T-helper 9 cell (primary cell): ENCODE measurements at regions not wholly inside any gene's neighbourhood (a gene's known extent, or its start where the extent isn't known, plus 50 kb on each side); places are given as distances from the start of the nearest gene placed in this dataset.
A peak's percentile ranks its signal among the peaks of the same experiment; 100 is the strongest.
"Not testable (repeated sequence)": the region's sequence is repeated elsewhere in the genome, so short reads cannot be mapped to it uniquely, and the experiment has no call there.

Experiments
- DNase-seq: peaks from one replicate; pipeline ENCODE4 v3.0.0-alpha.2; 2020

DNA sequence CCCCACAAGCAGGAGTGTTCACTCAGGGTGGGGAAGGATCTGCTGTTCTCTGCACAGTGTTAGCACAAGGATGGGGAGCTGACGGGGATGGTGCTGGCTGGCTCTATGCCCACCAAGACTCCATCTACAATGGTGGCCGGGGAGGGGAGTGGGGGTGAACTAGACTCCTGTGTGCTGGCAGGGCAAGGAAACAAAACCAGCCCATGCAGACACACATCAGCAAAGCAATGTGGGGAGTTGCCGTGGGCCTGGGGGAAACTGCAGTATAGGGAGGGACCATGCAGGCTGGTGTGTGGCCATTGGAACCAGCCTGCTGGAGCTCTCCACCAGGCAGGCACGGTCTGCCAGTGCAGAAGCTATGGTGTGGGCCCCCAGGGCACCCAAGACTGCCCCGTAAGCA, 195.1 kb downstream of the PWWP3B start:
- DNase-seq = no peak

DNA sequence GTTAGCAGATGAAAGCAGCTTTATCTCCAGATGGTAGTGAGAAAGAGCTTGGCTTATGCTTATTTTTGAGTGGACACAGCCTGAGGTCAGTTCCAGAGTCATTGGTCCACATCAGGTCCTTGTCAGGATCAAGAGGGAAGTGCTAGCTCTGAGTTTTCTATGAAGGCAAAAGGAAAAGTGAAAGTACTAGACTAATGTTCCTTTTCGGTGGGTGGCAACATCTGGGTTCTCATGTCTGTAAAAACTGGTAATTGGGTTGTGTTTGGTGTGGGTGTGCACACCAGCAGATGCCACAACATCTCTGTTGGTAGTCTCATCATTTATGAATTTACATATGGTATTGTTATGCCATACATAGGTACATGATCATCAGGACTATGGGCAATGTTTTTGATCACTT, 210.5 kb downstream of the PWWP3B start:
- DNase-seq = no peak

DNA sequence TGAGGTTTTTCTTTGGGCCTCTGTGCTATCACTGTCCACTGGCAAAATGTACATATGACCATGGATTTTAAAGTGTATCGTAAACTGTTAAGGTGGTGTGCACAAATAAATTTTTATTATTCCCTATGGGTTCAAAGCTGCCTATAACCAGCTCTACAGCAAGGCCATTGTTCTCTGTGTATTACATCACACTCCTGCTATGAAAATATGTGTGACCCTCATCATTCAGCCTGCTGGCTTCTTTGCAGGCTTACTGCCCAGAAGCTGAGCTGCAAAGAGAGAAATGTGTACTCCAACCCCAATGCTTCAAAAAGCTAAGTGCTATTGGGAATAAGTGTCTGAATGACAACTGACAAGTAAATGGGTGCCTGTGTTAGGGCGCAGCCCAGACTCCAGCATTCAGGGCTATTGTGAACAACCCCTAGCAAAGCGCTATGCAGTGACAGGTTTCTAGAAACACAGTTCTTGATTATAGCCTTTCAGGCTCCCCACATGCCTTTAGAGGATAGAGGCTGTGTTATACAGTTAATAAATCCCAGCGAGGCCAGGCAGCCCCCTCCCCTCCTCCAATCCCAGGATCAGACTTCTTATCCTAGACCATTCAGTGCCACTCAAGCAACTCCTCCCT, 220.4 kb upstream of the RADX start:
- no peak for DNase-seq

DNA sequence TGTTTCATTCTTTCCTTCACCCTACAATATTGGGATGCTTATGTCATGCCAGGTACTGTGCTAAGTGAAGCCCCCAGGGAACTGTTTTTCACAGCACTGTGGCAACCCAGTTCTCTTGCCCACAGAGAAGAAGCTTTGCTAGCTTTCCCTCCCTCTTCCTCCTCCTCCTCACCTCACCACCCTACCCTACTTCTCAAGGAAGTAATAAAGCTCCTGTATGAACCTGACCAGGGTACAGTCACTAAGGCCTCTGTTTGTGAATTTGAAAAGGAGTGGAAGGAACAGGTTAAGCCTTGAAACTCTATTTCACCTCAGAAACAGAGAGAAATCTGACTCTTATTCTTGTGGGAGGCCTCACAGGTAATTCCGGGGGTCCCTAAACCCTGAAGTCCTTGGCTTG, 219.4 kb upstream of the RADX start:
- no peak for DNase-seq

DNA sequence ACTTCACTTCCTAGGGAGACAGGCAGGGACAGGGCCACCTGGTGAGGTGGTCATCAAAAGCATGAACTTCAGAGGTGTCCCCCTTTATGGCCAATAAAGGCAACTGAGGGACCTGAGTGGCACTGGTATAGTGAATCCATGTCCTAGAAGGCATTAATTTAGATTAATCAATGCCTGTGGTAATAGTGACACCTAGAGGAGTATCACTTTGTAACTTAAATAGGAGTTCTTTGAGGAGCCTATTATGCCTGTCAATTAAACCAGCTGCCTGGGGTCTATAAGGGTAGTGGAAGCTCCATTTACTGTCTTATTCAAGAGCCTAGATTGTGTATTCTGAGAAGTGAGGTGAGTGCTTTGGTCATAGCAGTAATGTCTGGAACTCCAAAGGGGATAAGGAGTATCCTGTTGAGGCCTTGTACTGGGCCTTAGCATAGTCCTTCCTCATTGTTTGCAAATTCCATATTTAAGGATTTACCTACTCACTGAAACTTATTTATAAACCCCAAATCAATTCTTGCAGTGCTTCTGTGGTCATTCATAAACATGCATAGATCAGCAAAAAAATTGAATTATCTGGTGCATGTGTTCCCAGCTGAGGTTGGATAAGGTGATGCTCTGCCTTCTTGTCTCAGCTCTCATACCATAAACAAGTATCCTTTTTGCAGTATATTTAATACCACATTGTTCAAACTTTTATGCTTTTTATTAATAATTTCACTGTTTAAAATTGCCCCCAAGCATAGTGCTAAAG, 213.8 kb upstream of the RADX start:
- no peak for DNase-seq

DNA sequence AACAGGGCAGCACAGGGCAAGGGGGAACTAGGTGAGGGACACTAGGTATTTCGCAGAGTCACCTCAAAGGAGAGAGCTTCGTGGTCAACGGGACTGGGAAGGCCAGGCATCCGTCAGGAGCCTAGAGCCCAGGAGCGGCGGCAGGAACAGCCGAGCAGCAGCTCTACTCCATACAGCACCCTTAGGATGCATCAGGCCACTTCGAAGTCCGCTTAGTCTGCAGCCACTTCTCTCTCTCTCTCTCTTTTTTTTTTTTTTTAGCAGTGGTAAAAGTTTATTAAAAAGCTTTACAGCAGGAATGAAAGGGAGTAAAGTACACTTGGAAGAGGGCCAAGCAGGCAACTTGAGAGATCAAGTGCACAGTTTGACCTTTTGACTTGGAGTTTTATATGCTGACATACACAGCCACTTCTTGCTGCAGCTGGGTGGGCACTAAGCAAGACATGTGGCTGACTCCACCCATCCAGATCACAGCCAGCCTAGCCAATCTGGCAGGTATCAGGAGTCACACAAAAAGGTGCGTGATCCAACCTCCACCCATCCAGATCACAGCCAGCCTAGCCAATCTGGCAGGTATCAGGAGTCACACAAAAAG, 209.7 kb upstream of the RADX start:
- no peak for DNase-seq

DNA sequence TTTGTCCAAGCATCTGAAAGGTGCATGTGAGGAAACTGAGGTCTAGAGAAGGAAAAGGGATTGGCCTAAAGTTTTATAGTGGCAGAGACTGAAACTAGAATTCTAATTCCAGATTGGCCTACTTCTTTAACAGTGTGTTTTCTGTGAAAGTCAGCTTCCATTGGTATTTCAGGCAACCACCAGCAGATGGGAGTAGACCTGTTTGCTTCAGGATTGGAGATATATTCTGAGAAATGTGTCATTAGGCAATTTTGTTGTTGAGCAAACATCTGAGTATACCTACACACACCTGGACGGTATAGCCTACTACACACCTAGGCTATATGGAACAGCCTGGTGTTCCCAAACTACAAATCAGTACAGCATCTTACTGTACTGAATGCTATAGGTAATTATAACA, 207.3 kb upstream of the RADX start:
- DNase-seq = no peak

DNA sequence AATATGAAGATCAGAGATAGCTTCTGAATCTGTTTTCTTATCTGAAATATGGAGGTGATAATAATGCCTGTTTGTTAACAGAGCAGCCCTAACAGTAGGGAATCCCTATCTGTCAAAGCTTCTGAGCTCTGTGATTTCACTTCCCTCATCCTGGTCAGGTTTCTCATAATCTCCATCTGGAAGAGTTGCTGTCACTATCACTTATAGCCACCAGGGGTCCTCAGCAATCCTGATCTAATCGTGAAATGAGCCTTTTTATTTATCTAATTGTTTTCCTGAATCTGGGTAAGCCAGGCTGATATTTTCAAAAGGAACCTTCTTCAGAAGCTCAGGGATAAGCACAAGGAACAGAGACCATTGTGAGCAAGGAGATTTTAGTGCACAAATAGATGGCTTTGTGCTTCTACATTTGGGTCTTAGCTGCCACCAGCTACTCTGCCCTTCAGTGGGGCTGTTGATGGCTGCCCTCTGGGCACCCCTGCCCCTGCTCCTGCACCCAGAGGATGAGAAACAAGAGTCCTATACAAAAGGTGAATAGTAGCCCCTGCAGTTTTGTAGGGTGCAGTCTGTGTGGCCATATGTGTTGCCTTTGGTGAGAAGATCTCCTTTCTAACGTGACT, 196.4 kb upstream of the RADX start:
- DNase-seq = peak; percentile 1

DNA sequence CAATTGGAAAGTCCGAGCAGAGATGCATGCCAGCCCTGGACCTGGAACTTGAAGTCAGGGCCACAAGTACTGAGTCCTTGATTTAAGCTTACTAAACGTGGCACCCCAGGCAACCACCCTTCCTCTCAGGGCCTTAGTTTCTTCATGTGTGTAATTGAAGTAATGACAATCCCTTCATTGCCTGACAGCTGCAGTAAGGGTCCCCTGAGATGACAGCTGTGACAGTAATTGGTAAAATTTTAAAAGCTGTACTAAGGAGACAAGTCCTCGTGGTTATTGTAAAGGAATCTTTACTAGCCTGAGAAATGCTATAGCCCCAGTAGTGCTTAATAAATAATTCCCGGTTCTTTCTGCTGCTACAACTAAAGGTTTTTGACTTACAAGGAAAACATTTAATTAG, 175.1 kb upstream of the RADX start:
- DNase-seq = no peak

DNA sequence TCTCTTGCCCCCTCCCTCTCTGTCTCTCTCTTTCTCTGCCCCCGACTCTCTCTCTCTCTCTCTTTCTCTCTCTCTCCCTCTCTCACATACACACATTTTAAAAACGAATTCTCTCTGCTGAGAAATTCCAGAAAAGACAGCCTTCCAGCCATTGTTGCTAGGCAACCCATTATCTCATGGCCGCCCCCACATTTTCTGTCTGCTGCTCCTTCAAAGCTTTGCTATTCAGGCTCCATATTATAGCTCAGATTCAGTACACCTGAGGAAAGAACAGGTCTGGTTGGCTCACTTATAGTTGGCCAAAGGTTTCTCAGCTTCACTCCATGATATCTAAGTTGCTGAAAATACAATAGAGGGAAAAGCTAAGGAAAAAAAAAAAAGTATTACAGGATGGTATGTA, 174.4 kb upstream of the RADX start:
- DNase-seq = no peak

DNA sequence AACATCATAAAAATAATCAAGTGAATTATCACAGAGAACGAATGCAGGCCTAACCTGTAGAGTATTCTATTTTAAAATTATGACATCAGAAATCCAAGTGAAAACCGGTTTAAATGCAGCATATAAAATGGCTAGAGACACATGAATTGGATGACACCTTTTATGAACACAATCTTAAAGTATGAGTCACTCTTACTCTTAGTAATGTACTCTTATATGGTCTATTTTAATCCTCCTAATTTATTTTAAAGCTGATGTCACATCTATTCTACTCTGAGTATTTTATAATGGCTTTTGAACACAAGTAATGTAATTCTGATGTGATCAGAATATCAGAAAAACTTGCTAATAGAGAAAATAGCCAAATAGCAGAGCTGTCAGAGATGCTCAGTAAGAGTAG, 161.4 kb upstream of the RADX start:
- DNase-seq = no peak

DNA sequence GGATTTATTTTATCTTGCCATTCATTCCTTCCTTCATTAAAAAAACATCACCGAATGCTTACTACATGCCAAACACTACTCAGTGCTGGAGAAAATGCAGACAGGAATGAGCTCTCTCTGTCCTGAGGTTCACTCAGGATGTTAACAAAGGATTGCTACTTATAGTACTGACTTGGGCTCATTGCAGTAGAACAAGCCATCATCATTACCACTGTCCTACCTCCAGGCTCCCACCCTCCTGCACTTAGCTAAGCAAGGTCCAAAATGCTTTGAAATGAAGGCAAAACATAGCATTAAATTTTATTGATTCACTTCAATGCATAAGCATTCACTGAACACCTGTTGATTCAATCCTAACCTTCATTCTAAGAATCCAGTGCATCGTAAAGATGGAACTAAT, 159.8 kb upstream of the RADX start:
- DNase-seq = no peak

DNA sequence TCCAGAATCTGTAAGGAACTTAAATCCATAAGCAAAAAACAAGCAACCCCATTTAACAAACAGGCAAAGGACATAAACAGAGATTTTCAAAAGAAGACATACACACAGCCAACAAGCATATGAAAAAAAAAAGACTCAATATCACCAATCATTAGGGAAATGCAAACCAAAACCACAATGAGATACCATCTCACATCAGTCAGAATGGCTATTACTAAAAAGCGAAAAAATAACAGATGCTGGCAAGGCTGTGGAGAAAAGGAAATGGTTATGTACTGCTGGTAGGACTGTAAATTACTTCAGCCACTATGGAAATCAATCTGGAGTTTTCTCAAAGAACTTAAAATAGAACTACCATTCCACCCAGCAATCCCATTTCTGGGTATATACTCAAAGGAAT, 156.8 kb upstream of the RADX start:
- DNase-seq = no peak

DNA sequence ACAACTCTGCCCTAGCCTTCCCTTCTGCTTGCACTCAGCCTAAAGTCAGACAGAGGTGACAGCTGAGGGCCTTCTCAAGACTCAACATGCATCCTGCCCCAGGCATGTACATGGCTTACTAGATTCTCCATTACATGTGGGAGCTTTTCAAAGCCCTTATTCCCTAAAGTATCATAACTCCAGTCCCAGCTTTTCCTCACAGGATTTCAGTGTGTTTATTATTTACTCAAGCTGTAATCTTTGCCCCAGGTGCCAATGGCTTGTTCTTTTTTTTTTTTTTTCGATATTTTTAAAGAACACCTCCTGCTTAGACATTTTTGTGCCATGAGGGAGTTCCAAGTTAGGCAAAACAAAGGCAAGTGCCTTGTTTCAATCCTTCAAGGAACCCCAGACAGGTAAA, 154.0 kb upstream of the RADX start:
- DNase-seq = no peak

DNA sequence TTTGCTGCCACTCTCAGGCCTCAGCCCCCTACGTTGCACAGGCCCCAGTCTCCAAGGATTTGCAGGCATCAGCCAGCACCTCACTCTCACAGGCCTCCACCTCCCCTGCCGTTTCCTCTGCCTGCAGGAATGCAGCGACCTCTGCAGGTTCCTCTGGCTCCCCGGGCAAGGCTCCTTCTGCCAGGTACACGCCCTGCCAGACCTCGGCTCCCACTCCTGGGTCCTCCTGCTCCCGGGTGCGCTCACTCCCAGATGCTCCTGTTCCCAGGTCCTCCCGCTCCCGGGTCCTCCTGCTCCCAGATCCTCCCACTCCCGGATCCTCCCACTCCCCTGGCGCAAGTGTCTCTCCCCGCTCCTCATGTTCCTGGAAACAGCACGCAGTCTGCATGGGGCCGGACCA, 144.4 kb upstream of the RADX start:
- no peak for DNase-seq

DNA sequence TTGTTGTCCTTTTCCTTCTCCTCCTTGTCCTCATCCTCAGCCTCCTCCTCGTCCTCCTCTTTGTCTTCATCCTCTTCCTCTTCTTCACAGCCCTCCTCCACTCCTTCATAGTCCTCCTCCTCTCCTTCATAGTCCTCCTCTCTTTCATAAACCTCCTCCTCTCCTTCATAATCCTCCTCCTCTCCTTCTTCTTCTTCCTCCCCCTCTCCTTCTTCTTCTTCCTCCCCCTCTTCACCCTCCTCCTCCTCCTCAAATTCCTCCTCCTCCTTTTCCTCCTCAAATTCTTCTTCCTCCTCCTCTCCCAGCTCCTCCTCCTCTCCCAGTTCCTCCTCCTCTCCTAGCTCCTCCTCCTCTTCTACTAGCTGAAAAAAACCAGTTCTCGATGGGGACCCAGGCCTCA, 143.8 kb upstream of the RADX start:
- no peak for DNase-seq

DNA sequence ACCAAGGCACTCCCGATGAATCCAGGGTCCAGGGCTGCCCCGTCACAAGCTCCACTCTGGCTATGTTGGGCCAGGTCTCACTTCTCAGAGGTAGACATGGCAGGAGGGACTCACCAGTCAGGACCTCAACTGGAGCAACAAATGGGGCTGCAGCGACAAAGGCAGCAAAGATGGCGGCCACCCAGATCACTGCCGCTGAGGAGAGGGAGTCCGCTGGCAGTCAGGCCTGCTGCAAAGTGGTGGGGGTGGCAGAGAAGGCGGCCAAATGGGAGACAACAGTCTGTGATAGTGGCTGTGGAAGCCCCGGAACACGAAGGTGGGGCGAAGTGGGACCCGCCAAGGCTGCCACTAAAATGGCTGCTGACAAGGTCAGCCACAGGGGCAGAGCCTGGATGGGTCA, 143.3 kb upstream of the RADX start:
- no peak for DNase-seq

DNA sequence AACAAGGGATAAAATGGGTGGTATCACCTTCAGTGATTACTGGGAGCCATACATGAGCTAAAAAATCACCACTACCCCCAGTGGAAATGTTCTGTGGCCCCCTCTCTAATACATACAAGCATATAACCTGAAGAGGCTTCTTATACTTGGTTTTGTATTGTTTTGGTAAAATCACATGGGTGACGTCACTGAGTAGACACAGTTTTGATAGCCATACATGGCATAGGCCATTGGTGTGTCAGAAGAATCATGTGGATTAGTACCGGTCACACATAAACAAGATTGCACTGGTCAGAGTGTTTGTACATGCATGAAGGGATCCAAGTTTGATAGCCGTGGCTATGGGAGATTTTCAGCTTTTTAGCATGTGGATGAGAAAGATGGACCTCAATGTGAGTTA, 131.9 kb upstream of the RADX start:
- no peak for DNase-seq

DNA sequence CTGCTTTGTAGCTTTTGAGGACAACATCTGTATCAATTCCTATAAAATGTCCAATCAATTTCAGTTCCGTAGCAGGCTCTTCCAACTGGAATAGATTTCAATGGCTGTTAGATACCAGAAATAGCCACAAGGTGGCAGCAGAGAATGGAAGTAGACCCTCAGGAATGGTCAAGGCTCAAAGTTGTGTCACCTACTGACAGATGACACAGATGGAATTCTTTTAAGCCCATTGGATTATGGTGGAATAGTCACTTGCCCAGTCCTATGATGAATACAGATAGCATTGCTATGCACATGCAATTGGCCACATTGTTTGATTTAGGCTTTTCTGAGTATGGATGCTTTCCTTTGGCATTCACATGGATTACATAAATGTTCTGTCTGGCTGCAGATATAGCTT, 130.4 kb upstream of the RADX start:
- DNase-seq = peak; percentile 26

DNA sequence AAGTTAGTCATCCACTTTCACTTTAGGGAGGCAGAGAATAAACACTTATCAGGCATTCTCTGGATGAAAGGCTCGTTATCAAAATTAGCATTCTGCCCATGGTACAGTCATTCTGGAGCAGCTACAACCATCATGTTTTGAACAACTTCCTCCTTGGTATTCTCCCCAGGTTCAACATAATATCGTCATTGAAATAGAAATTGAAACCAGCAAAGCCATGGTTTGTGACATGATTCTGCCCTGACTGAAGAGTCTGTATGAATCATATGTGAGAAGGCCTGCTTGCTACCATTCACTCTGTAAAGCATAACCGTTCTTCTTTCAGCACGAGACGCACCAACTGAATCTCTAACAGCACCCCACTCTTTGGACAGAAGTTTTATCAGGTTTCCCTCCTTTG, 127.5 kb upstream of the RADX start:
- no peak for DNase-seq

DNA sequence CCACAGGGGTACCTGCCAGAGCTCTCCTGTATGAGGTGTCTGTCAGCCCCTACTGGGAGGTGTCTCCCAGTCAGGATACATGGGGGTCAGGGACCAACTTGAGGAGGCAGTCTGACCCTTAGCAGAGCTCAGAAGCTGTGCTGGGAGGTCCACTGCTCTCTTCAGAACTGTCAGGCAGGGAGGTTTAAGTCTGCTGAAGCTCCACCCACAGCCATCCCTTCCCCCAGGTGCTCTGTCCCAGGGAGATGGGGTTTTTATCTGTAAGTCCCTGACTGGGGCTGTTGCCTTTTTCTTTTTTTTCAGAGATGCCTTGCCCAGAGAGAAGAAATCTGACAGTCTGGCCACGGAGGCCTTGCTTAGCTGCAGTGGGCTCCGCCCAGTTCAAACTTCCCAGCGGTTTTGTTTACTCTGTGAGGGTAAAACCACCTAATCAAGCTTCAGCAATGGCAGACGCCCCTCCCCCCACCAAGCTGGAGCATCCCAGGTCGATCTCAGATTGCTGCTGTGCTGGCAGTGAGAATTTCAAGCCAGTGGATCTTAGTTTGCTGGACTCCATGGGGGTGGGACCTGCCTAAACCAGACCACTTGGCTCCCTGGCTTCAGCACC, 118.5 kb upstream of the RADX start:
- DNase-seq = not testable (repeated sequence)

DNA sequence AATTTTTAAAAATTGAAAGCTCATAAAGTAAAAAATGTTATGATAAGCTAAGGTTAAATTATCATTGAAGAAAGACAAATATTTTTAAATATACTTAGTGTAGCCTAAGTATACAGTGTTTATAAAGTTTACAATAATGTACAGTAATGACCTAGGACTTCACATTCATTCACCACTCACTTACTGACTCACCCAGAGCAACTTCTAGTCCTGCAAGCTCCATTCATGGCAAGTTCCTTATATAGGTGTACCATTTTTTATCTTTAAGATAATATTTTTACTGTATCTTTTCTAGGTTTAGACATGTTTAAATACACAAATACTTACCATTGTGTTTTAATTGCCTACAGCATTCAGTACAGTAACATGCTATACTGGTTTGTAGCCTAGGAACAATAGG, 112.3 kb upstream of the RADX start:
- DNase-seq = no peak

DNA sequence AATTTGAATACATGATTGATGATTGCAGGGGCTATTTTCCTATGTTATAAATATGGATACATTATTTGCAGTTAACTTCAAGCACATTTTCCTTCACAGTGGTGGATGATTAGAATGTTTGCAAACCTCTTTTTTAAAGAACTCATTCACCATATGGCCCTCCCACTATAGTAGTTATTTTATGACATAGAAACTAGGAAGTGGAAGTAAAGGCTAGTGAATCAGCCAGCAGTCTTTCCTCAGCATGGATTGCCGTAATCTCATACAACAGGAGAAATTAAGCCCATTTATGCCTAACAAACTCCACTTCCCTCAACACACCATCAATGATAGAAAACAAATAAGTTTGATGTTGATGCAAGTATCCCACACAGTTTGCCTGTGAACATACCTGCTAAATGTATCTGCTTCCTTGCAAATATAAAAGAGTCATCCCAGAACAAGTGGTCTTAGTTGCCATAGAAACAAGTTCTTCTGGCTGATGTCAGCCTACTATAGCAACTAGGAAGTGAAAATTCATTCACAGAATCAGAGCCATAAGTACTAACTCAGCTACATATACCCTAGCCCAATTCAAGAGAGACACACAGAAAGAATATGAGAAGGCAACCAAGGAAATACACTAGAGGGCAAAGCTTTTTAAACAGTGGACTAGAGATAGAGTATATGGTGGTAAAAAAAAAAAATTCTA, 100.9 kb upstream of the RADX start:
- no peak for DNase-seq
